ENCODE measurements at regions not wholly inside any gene's neighbourhood (a gene's known extent, or its start where the extent isn't known, plus 50 kb on each side); places are given as distances from the start of the nearest gene placed in this dataset.

DNA sequence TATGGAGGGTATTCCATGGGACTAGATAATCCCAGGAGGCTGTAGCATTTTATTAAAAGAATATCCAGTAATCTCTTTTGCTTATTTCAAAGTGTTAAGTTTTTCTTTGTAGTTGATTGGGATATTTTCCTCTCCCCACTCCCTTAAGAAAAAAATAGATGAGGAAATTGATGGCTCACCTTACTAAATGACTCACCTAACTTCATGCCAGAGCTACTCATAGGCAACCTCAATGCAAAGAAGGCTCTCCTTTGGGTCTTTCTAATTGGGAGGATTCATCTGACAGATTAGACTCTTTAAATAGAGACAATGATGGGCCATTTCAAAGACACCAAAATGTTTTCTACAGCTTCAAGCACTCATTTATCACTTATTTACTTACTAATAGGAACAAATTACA is 528.5 kb upstream of the BTBD3 start:
- no peak for DNase-seq (ENCODE audit: low read depth in 2 of 2)

DNA sequence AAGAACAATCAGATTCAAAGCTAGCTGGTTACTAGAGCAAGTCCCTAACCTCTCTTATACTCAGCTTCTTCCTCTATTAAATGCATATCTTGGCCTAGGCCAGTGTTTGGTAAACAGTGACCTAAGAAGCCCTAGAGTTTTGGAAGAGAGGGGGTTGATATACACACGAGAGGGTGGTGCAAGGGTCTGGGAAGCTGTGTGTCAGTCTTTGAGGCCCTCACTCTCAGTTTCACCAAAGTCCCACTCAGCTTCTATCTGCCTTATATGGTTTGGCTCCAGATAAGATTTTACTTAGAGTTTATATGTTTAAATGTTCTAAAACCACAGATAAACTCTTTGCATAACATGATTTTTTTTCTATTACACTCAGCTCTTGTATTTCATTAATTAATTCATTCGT is 526.1 kb upstream of the BTBD3 start:
- no peak for DNase-seq (ENCODE audit: low read depth in 2 of 2)

DNA sequence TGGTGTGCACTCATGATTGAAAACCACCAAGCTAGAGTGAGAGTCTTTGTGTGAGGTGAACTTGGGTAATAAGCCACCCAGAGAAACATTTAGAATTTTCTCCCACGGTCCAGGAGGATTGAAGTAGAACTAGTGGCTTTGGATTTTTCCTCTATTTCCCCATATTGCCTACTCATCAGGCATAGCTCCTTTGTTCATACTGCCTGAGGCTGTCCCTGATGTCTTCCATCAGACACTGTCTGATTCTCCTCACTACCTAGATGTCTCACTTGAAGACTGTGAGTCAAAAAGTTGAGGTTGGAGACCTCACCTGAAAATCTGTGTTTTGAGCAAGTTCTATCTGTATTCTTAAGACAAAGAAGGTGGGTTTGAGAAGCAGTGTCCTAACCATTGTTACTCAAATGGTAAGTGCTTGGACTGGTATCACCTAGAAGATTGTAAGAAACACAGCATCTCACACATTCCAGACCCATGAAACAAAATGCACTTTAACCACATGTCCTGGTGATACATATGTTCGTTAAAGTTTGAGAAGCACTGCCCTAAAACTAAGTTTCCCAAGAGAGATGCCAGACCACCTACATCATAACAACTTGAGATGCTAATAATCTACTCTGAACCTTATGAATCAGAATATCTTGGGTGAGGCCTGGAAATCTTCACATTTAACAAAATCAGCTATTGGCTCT is 523.4 kb upstream of the BTBD3 start:
- no peak for DNase-seq (ENCODE audit: low read depth in 2 of 2)

DNA sequence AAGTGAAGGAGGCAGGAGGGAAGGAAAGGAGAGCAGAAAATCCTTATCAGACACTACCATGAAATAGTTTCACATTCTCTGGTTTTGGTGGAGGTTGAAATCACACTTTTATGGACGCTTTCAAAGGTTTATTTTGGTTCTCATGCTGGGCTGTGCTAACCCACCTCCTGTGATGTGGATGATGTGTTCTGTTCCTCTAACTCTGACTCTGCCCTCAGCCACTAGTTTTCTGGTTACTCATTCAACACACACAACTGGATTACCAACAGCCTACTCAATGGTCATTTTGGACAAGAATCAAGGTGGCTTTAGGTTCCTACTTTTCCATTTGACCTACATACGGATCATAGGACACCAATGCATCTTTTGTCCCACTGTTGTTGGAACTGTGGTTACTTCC is 522.1 kb upstream of the BTBD3 start:
- no peak for DNase-seq (ENCODE audit: low read depth in 2 of 2)

DNA sequence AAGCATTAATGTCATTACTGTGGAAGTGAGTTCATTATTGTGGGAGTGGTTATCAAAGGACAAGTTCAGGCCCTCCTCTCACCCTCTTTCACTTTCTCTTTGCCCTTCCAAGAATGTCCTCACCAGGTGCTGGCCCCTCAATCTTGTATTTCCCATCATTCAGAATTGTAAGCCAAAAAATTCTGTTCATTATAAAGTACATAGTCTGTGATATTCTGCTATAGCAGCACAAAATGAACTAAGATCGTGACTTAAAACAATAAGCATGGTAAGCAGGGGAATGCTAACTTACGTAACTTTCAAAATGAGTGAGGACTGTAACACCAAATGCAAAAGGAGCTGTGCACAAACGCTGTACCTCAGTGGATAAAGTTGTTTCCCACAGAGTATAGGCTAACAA is 515.7 kb upstream of the BTBD3 start:
- DNase-seq (ENCODE audit: low read depth in 2 of 2), result no peak

DNA sequence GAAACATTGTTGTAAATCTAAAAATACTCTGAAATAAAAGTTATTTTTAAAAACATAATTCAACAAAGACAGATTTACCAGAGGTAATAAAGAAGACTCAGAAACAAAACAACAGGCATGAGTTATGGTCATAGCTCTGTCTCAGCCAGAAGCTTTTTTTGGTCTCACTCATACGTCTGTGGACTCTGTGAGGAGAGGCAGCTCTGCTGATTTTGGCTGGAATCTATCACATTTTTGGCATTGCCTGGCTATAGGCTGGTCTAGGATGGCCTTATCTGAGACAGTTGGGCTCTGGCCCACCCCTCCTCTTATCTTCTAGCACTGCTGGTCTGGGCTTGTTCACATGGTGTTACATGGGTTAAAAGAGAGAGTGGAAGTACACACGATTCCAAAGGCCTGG is 514.0 kb upstream of the BTBD3 start:
- DNase-seq (ENCODE audit: low read depth in 2 of 2), result no peak

DNA sequence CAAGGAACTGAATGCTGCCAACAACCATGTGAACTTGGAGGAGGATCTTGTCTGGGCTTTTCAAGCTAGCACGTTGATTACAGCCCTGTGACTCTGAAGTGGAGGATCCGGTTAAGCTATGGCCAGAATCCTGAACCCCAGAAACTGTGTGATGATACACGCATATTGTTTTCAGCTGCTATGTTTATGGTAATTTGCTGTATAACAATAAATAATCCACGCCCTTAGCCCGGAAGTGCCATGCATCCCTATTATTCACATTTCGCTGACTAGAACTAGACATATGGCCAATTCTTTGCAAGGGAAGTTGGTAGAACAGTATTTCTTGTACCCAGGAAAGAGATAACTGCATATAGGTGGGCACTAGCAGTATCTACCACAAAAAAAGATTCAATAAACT is 510.8 kb upstream of the BTBD3 start:
- DNase-seq (ENCODE audit: low read depth in 2 of 2), result no peak

DNA sequence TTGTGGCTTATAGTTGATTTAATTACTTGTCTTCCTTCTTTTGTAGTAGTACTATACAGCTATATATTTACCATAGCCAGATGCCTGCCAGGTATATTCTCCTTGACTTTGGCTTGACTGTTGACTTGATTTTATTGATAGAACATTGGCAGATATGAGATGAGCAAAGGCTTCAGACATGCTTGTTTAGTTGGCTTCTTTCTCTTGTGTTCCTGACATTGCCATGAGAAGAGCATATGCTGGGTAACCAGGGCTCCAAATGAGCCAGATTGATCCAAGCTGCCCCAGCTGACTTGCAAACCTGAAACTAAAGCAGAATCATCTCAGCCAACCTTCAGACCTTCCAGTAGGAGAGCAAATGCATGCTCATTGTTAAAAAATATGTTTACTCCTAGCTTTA is 508.1 kb upstream of the BTBD3 start:
- DNase-seq (ENCODE audit: low read depth in 2 of 2), result no peak

DNA sequence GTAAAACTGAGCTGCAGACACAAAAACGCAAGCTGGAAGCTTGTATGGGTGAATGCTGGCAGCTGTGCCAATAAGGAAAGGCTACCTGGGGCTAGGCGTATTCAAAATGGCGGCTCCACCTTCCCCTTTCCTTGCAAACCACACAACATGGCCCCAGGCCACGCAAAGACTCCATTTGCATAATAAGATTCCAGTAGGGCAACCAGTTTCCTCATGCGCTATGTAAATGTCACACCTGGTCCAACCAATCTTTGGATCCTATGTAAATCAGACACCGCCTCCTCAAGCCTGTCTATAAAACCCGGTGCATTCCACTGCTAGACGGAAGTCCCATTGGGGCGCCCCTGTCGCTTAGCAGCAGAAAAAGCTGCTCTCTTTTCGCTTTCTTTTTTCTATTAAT is 505.9 kb upstream of the BTBD3 start:
- DNase-seq (ENCODE audit: low read depth in 2 of 2), result no peak

DNA sequence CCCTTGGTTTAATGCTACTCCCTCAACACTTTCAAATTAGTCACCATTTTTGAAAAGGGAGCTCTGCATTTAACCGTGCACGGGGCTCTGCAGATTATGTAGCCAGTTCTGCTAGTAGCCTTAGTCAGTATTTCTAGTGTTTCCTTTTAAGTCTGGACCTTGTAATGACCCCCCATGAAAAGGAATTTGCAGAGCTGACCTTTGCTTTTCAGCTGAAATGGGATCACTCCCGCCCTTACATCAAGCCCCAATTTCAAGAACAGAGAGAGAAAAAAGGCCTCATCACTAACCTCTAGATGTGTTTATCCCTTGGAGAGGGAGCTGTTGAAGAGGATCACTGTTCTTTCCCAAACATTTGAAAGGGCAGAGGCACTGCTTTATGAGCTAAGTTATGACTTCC is 490.7 kb upstream of the BTBD3 start:
- DNase-seq (ENCODE audit: low read depth in 2 of 2), result no peak

DNA sequence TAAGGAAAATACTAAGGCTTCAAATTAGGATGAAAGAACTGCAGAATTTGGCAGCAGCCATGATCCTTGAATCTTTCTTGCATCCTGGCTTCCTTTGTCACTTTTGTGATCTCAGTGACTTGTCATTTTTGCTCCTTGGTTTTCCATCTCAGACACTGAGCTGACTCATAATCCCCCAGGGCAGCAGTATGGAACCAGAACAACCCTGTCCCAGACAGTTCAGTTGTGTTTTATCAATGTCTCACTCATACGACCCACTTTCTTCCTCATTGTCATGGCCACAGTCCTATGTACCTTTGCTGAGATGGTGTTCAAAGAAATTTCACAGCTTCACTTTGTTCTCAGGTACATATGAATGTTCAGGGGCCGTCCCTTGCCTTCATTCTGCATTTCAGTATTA is 488.5 kb upstream of the BTBD3 start:
- DNase-seq (ENCODE audit: low read depth in 2 of 2), result no peak

DNA sequence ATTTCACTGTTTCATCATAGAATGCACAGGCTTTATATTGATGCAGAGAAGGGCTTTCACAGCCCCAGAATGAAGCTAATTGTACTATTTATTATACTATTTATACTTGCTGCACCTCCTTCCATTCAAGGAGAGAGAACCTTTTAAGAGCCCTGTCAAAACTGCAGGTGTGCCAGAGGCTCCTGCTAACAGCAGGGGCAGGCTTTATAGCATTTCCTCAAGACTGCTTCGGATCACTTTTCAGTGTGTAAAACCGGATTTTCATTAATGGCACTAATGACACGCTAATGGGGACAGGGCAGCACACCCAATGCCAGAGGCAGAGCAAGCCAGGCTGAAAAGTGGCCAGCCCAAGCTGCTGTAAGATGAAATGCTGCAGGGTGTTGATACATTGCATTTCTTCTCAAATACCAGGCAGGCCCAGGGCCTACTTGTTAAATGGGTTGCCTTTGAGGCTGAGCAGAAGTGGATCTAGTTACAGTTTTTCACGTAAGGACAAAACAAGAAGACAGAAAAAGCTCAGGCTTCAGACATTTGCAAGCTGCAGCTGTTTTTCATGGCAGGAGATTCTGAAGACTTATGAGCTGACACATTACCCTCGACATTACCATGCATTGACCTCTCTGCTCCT is 487.7 kb upstream of the BTBD3 start:
- DNase-seq (ENCODE audit: low read depth in 2 of 2), result no peak

DNA sequence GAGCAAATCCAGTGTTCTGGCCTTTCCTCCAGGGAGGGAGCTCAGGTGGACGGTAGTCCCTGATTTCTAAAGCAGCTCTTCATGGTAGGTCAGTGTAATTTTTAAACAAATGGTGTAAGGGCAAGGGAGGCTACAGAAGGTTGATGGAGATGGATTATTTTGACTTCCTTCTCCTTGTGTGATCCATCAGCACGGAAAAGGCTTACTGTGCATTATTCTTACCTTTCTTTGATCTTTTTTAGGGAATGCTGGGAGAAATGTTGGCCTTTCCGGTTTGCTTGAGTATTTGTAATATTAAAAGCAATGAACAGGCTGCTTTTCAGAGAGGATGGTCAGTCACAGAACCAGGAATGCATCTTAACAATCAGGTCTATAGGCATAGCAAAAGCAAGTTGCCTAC is 487.0 kb upstream of the BTBD3 start:
- no peak for DNase-seq (ENCODE audit: low read depth in 2 of 2)

DNA sequence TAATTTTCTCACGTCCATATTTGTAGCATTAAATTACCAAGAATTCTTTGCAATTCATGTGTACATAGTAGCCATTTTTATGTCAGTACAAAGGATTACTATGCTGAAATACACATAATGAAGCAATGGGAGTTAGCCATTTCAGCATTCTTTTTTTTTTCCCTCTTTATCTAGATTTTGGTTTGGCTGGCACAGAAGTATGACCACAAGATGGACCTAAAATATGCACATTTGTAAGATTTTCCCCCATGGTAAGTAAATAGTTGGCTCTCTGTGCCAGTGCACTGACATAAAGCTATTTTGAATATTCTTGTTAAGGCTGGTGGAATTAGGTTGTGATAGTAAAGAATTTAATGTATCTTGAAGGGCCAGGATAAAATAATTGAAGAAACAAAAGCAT is 486.1 kb upstream of the BTBD3 start:
- DNase-seq (ENCODE audit: low read depth in 2 of 2), result no peak

DNA sequence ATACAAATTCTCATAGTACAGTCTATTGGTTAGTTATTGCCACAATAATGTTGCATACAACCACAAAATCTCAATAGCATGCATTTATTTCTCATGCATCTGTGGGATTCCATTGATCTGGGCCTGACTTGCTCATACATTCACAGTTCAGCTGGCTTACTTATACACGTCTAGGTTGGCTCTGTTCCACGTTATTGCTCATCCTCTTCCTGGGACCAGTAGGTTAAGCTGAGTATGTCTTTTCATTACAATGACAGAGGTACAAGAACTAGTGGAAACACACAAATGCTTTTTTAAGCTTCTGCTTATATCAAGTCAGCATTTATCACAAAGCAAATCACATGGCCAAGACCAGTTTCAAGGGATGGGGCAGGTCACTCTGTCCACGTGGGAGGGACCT is 485.3 kb upstream of the BTBD3 start:
- DNase-seq (ENCODE audit: low read depth in 2 of 2), result no peak

DNA sequence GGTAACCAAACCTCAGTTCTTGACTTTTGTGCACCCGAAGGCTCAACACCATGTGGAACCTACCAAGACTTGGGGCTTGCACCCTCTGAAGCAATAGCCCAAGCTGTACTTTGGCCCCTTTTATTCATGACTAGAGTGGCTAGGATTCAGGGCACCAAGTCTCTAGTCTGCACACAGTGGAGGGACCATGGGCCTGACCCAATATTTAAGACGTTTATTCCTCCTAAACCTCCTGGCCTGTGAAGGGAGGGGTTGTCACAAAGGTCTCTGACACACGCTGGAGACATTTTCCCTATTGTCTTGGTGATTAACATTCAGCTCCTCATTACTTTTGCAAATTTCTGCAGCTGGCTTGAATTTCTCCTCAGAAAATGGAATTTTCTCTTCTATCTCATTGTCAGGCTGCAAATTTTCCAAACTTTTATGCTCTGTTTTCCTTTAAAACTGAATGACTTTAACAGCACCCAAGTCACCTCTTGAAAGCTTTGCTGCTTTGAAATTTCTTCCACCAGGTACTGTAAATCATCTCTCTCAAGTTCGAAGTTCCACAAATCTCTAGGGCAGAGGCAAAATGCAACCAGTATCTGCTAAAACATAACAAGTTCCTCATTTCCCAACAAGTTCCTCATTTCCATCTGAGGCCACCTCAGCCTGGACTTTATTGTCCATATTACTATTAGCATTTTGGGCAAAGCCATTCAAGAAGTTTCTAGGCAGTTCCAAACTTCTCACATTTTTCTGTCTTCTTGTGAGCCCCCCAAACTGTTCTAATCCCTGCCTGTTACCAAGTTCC is 481.4 kb upstream of the BTBD3 start:
- DNase-seq (ENCODE audit: low read depth in 2 of 2), result no peak

DNA sequence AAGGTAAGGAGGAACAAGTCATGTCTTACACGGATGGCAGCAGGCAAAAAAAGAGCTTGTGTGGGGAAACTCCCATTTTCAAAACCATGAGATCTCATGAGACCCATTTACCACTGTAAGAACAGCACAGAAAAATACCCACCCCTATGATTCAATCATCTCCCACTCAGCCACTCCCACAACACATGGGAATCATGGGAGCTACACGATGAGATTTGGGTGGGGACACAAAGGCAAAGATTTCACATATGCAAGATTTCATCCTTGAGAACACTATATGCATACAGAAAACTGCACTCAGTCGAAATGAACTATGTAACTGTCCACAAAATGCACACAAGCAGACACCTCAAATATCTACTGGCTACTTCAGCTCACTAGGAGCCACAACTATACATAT is 480.6 kb upstream of the BTBD3 start:
- no peak for DNase-seq (ENCODE audit: low read depth in 2 of 2)

DNA sequence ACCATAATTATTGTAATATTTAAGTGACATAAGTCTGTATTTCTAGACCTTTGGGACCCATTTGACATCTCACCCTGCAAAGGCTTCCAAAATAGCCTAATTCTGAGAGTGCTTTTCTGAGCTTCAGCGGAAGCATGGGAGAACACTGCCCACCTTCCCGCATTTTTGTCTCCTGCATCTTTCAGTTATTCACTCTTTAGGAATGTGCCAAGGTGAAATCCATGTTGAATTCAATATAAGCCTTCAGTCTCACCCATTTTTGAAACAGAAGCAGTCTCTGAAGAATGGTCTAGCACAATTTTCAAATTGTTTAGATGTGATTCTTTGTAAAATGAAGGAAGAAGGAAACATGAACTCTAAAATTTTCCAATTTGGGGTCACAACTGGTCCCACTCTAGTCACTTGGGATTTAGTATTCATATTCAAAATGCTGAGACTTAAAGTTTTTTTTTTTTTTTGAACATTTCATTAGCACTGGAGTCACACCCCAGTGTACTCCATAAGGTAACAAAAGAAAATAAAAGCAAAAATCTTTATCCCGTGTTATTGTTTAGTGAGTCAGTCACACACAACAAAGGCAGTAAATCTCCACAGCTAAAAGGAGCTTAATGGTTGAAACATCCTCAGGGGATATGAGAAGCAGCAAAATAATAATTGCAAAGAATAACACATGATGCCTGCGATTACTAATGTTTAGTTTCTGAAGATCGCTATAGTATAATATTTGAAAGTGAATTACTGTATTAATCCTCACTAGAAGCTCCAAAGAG is 479.9 kb upstream of the BTBD3 start:
- no peak for DNase-seq (ENCODE audit: low read depth in 2 of 2)

DNA sequence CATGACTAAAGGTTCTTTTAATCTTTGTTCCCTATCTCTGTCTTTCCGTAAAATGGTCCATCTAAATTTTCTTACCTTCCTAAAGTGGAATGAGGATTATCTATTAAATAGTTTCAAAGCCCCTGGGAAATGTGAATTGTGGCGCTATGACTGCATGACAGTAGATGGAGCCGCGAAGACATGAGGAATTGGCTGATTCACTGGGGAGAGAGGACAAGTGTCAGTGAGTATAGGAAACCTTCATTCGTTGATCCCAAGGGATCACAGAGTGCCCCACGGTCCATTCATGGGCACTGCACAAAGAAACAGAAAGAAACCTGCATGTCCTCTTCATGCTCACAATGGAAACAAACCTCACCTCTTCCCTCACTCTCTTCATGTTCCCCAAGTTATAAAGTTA is 479.3 kb upstream of the BTBD3 start:
- no peak for DNase-seq (ENCODE audit: low read depth in 2 of 2)

DNA sequence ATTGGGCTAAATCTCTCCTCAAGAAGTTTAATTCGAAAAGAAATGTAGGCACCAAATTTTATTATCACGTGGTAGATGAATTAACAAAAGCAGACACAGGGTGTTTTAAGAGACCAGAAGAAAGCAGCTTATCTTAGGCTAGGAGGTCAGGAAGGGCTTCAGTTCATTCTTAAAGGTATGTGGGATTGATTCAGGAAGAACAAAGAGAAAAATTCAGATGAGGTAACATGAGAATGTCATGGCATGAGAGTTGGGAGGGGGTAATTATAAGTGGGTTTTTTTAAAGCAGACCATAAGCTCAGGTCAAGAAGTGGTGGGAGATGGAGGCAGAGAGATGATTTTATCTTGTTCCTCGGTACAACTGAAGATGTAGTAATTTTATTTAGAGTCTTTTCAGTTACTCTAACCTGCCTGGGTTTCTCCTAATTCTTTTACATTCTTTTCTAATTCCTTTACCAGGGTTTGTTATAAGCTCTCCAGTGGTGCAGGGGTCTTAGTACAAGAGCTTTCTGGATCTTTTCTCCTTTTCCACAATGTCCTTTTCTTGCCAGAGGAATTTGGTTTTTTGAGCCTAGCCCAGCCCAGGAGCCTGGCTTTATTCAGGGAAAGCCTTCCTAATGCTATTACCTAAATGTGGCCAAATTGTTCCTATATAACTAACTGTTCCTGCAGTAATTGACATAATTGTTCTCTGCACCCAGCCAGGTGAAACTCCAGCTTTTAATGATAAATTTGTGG is 474.1 kb upstream of the BTBD3 start:
- no peak for DNase-seq (ENCODE audit: low read depth in 2 of 2)

DNA sequence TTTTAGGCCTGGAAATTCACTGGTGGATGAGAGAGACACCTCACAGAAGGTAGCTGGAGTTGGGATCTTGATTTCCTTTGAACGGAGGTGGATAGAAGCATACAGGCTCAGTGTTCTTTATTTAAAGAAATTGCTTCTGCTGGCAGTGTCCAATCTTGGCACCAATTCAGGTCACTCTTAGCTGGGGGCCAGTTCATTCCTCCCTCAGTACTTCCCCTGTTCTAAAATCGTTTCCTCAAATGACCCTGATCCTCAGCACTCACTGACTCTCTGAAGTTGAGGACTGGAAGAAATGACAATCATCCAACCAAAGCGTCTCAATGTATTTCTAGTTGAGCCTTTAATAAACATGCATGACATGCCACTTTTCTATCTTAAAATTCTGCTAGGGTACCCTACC is 472.5 kb upstream of the BTBD3 start:
- DNase-seq (ENCODE audit: low read depth in 2 of 2), result no peak

DNA sequence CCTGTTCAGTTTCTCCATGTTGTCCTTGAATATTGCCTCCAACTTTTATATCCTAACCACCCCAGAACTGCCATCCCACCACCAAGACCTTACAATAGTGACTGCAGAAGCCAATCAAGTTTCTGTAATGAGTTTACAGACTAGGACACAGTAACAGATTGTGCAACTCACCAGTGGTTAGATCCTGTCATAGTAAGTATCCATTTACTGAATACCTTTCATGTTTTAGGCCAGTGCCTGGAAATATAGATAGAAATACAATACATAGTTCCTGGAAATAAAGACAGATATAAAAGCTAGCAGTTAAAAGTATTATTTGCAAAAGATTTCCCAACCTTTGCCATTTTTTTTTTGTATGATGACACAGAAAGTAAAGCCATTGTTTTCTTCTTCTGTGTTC is 471.8 kb upstream of the BTBD3 start:
- no peak for DNase-seq (ENCODE audit: low read depth in 2 of 2)

Measured in stimulated activated CD4-positive, alpha-beta T cell treated with anti-CD3 and anti-CD28 coated beads, Interleukin-15, amount 100 ng/mL, for 48 hours (primary cell).